H9 (cell line): ENCODE measurements at regions not wholly inside any gene's neighbourhood (a gene's known extent, or its start where the extent isn't known, plus 50 kb on each side); places are given as distances from the start of the nearest gene placed in this dataset.

Source experiments
- DNase-seq: peaks from one replicate; pipeline ENCODE4 v3.0.0-alpha.2; 2017
- H2AFZ ChIP-seq: one replicate; pipeline ENCODE4 v1.6.1; 2013; ENCODE audit warnings: mild to moderate bottlenecking, low read length, control low read depth, moderate library complexity
- H2AK5ac ChIP-seq: 2 replicates; pipeline ENCODE4 v1.6.1; 2013; ENCODE audit warnings: low read length, control low read depth, mixed read lengths; ENCODE audit not compliant: insufficient read length
- H2BK120ac ChIP-seq: one replicate; pipeline ENCODE4 v1.6.1; 2013; ENCODE audit warnings: low read depth, mild to moderate bottlenecking, low read length, control low read depth, inconsistent platforms; ENCODE audit not compliant: poor library complexity, severe bottlenecking
- H2BK12ac ChIP-seq: 2 replicates; pipeline ENCODE4 v1.6.1; 2013; ENCODE audit warnings: low read length, control low read depth, mixed read lengths, low read depth; ENCODE audit not compliant: insufficient read length
- H2BK15ac ChIP-seq: 2 replicates; pipeline ENCODE4 v1.6.1; 2013; ENCODE audit warnings: low read depth, low read length, control low read depth
- H2BK20ac ChIP-seq: one replicate; pipeline ENCODE4 v1.6.1; 2013; ENCODE audit warnings: low read depth, mild to moderate bottlenecking, low read length, control low read depth, inconsistent platforms; ENCODE audit not compliant: poor library complexity, severe bottlenecking
- H2BK5ac ChIP-seq: 2 replicates; pipeline ENCODE4 v1.6.1; 2013; ENCODE audit warnings: low read length, control low read depth, mixed read lengths; ENCODE audit not compliant: insufficient read length
- H3K14ac ChIP-seq: 2 replicates; pipeline ENCODE4 v1.6.1; 2013; ENCODE audit warnings: low read length, control low read depth; ENCODE audit not compliant: insufficient read depth
- H3K18ac ChIP-seq: 2 replicates; pipeline ENCODE4 v1.6.1; 2013; ENCODE audit warnings: low read depth, mild to moderate bottlenecking, mixed read lengths, low read length, control low read depth; ENCODE audit not compliant: insufficient read length
- H3K23ac ChIP-seq: 2 replicates; pipeline ENCODE4 v1.6.1; 2013; ENCODE audit warnings: low read length, control low read depth, mixed read lengths, low read depth; ENCODE audit not compliant: insufficient read length
- H3K23me2 ChIP-seq: 2 replicates; pipeline ENCODE4 v1.6.1; 2013; ENCODE audit warnings: low read depth, mild to moderate bottlenecking, mixed read lengths, low read length, control low read depth; ENCODE audit not compliant: insufficient read length, poor library complexity, severe bottlenecking
- H3K27ac ChIP-seq: 2 replicates; pipeline ENCODE4 v1.5.1; 2013; ENCODE audit warnings: low read length, control low read depth, mixed read lengths, low read depth; ENCODE audit not compliant: insufficient read length
- H3K27me3 ChIP-seq: 2 replicates; pipeline ENCODE4 v1.6.1; 2013; ENCODE audit warnings: low read length, control low read depth, inconsistent platforms; ENCODE audit not compliant: insufficient read depth
- H3K4ac ChIP-seq: 2 replicates; pipeline ENCODE4 v1.6.1; 2013; ENCODE audit warnings: low read depth, mild to moderate bottlenecking, control low read depth, inconsistent platforms, low read length, moderate library complexity
- H3K4me1 ChIP-seq: 2 replicates; pipeline ENCODE4 v1.6.1; 2013; ENCODE audit warnings: low read length, control low read depth, inconsistent platforms; ENCODE audit not compliant: insufficient read depth
- H3K4me2 ChIP-seq: 2 replicates; pipeline ENCODE4 v1.6.1; 2013; ENCODE audit warnings: low read length, control low read depth, mixed read lengths; ENCODE audit not compliant: insufficient read length, insufficient read depth
- H3K56ac ChIP-seq: 2 replicates; pipeline ENCODE4 v1.6.1; 2013; ENCODE audit warnings: low read depth, mild to moderate bottlenecking, mixed read lengths, low read length, control low read depth; ENCODE audit not compliant: insufficient read length
- H3K79me1 ChIP-seq: 2 replicates; pipeline ENCODE4 v1.6.1; 2013; ENCODE audit warnings: low read depth, mild to moderate bottlenecking, moderate library complexity, low read length, control low read depth, inconsistent platforms; ENCODE audit not compliant: insufficient read depth, poor library complexity, severe bottlenecking
- H3K79me2 ChIP-seq: 2 replicates; pipeline ENCODE4 v1.6.1; 2013; ENCODE audit warnings: low read length, control low read depth, inconsistent platforms; ENCODE audit not compliant: insufficient read depth
- H3K9ac ChIP-seq: 2 replicates; pipeline ENCODE4 v1.6.1; 2013; ENCODE audit warnings: low read length, control low read depth, mixed read lengths; ENCODE audit not compliant: insufficient read length; ENCODE audit errors: extremely low read depth
- H3K9me3 ChIP-seq: one replicate; pipeline ENCODE4 v1.6.1; 2013; ENCODE audit warnings: low read depth, low read length, inconsistent platforms; ENCODE audit not compliant: control insufficient read depth
- H3T11ph ChIP-seq: one replicate; pipeline ENCODE4 v1.6.1; 2013; ENCODE audit warnings: mild to moderate bottlenecking, low read length, control low read depth, inconsistent platforms
- H4K20me1 ChIP-seq: one replicate; pipeline ENCODE4 v1.6.1; 2013; ENCODE audit not compliant: control insufficient read depth, insufficient read length, insufficient read depth
- H4K5ac ChIP-seq: 2 replicates; pipeline ENCODE4 v1.6.1; 2013; ENCODE audit warnings: low read depth, mild to moderate bottlenecking, mixed read lengths, low read length, control low read depth; ENCODE audit not compliant: insufficient read length
- H4K8ac ChIP-seq: replicated peaks from 2 replicates; pipeline ENCODE4 v1.6.1; 2013; ENCODE audit warnings: low read length, control low read depth, mixed read lengths, low read depth; ENCODE audit not compliant: insufficient read length
- H4K91ac ChIP-seq: 2 replicates; pipeline ENCODE4 v1.6.1; 2013; ENCODE audit warnings: low read depth, mild to moderate bottlenecking, moderate library complexity, mixed read lengths, low read length, control low read depth; ENCODE audit not compliant: insufficient read length
- H3K27ac Mint-ChIP-seq, 3 experiments: 2 replicates in 2 of 3; 3 replicates in 1 of 3; pipeline ENCODE4 v1.8.0; 2020 to 2021; ENCODE audit warnings: mixed read lengths in 3 of 3, mild to moderate bottlenecking in 1 of 3, moderate library complexity in 1 of 3
- H3K27me3 Mint-ChIP-seq: 2 replicates; pipeline ENCODE4 v1.8.0; 2021; ENCODE audit warnings: low read depth, mild to moderate bottlenecking, moderate library complexity, mixed read lengths
- H3K36me3 Mint-ChIP-seq, 3 experiments: 2 replicates in 2 of 3; 3 replicates in 1 of 3; pipeline ENCODE4 v1.8.0; 2020 to 2021; ENCODE audit warnings: low read depth in 3 of 3, mixed read lengths in 3 of 3; ENCODE audit not compliant: insufficient read depth in 1 of 3
- H3K4me1 Mint-ChIP-seq, 2 experiments: 2 replicates each; pipeline ENCODE4 v1.8.0; 2020; ENCODE audit warnings: mixed read lengths in 2 of 2
- H3K4me3 Mint-ChIP-seq, 2 experiments: 2 replicates in 1 of 2; 3 replicates in 1 of 2; pipeline ENCODE4 v1.8.0; 2020 to 2021; ENCODE audit warnings: mild to moderate bottlenecking in 2 of 2, mixed read lengths in 2 of 2, moderate library complexity in 1 of 2
- H3K9me3 Mint-ChIP-seq, 2 experiments: 2 replicates in 1 of 2; 3 replicates in 1 of 2; pipeline ENCODE4 v1.8.0; 2020; ENCODE audit warnings: mild to moderate bottlenecking in 2 of 2, mixed read lengths in 2 of 2, moderate library complexity in 1 of 2
- CTCF ChIP-seq: fragments of 200-600 bp; sonication (generic); conservative IDR thresholded peaks from 3 replicates; pipeline ENCODE4 v1.8.0; 2021; ENCODE audit warnings: antibody characterized with exemption, mild to moderate bottlenecking
- WGBS: extraction: QIAGEN DNeasy Blood & Tissue Kit; methylation state at CpG from one replicate; pipeline ENCODE4 v1.1.7; 2013; ENCODE audit warnings: missing lambda C conversion rate, low lambda C conversion rate, mixed read lengths; ENCODE audit not compliant: insufficient read length; ENCODE audit errors: extremely low coverage; 5-methylcytosine and 5-hydroxymethylcytosine counted together

GRCh38 chr12:75722714-75723200 lies 211.3 kb upstream of the KRR1 start:
- H2AK5ac ChIP-seq = no peak overlapping the region
- no peak overlapping the region for H2BK20ac ChIP-seq
- no peak overlapping the region for H2BK5ac ChIP-seq
- no peak overlapping the region for H3K56ac ChIP-seq
- Mint-ChIP-seq H3K27ac (no peak overlapping the region), H3K27me3 (peaks cover 5% of the 10 kb centered on the region), H3K36me3 (no peaks in the 10 kb centered on the region; a peak in 1 of 7 replicates), H3K4me3 (no peak overlapping the region), H3K9me3 (no peaks in the 10 kb centered on the region; a peak in 1 of 5 replicates), H3K4me1 (peaks cover 53 to 55% of the 10 kb centered on the region in 2 experiments)
- DNase-seq = no peak
- H3K79me2 ChIP-seq = no peaks in the 10 kb centered on the region
- no peak overlapping the region for H3K18ac ChIP-seq
- no peak overlapping the region for H3K9ac ChIP-seq
- no peak overlapping the region; the same call in 1 of the 2 replicates for H3K4ac ChIP-seq
- no peak overlapping the region for H2BK15ac ChIP-seq
- no peak overlapping the region for H4K8ac ChIP-seq
- no peaks in the 10 kb centered on the region for H3K9me3 ChIP-seq
- H3K4me1 ChIP-seq = peaks cover 10% of the 10 kb centered on the region; the same call in 1 of the 2 replicates
- no peak overlapping the region for H3K23ac ChIP-seq
- no peaks in the 10 kb centered on the region for H3K23me2 ChIP-seq
- no peak overlapping the region for H2BK120ac ChIP-seq
- no peak overlapping the region for H4K91ac ChIP-seq
- H4K5ac ChIP-seq = no peak overlapping the region
- no peaks in the 10 kb centered on the region for H3K79me1 ChIP-seq
- no peak overlapping the region for H3K27ac ChIP-seq
- H3T11ph ChIP-seq = no peak overlapping the region
- H4K20me1 ChIP-seq = no peaks in the 10 kb centered on the region
- no peak overlapping the region for H3K4me2 ChIP-seq
- H3K14ac ChIP-seq = no peak overlapping the region
- no CpG with 5 or more reads among the region's 5 CpGs for WGBS
- no peaks in the 10 kb centered on the region for H3K27me3 ChIP-seq
- no peak for TF ChIP-seq CTCF
- H2BK12ac ChIP-seq = no peak overlapping the region
- H2AFZ ChIP-seq = no peak overlapping the region
